ENCODE measurements at regions not wholly inside any gene's neighbourhood (a gene's known extent, or its start where the extent isn't known, plus 50 kb on each side); places are given as distances from the start of the nearest gene placed in this dataset.

GRCh38 chr7:115793958-115794702 is 236.4 kb downstream of the TFEC start:
- TF ChIP-seq EP300 (IDR thresholded peaks at IDR 0.05), result no peak
- TF ChIP-seq, protein P1, sequence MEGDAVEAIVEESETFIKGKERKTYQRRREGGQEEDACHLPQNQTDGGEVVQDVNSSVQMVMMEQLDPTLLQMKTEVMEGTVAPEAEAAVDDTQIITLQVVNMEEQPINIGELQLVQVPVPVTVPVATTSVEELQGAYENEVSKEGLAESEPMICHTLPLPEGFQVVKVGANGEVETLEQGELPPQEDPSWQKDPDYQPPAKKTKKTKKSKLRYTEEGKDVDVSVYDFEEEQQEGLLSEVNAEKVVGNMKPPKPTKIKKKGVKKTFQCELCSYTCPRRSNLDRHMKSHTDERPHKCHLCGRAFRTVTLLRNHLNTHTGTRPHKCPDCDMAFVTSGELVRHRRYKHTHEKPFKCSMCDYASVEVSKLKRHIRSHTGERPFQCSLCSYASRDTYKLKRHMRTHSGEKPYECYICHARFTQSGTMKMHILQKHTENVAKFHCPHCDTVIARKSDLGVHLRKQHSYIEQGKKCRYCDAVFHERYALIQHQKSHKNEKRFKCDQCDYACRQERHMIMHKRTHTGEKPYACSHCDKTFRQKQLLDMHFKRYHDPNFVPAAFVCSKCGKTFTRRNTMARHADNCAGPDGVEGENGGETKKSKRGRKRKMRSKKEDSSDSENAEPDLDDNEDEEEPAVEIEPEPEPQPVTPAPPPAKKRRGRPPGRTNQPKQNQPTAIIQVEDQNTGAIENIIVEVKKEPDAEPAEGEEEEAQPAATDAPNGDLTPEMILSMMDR (IDR thresholded peaks at IDR 0.05), result no peak

Measured in ovary (tissue), 3 donors.